ENCODE measurements at regions not wholly inside any gene's neighbourhood (a gene's known extent, or its start where the extent isn't known, plus 50 kb on each side); places are given as distances from the start of the nearest gene placed in this dataset.
"Not testable (repeated sequence)": the region's sequence is repeated elsewhere in the genome, so short reads cannot be mapped to it uniquely, and the experiment has no call there.

DNA sequence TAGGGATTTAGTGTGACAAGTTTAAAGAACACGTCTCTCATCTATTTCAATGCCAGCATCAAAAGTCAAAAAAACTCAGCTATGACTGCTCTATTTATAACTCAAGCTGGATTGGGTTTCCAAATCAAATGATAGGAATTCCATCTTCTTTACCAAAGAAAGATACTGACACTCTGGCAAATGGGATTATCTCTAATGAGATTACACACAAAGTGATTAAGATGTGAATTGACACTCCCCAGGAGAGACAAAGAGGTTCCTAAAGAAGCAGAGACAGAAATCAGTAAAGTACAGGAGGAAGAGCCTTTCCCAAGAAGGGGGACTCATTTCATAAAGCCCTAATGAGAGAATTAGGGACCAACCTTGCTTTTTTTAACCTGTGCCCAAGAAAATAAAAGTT, 92.1 kb downstream of the ID4 start:
- no peak for DNase-seq
- no peak for ATAC-seq
- Histone ChIP-seq H3K36me3 (no peaks in the 10 kb centered on the region), H3K4me3 (no peak overlapping the region), H3K9me3 (no peaks in the 10 kb centered on the region), H3K4me1 (no peaks in the 10 kb centered on the region), H3K27ac (no peak overlapping the region), H3K27me3 (peaks cover 0 to 18% (median 4%) of the 10 kb centered on the region in 7 donors)
- TF ChIP-seq, protein P1, sequence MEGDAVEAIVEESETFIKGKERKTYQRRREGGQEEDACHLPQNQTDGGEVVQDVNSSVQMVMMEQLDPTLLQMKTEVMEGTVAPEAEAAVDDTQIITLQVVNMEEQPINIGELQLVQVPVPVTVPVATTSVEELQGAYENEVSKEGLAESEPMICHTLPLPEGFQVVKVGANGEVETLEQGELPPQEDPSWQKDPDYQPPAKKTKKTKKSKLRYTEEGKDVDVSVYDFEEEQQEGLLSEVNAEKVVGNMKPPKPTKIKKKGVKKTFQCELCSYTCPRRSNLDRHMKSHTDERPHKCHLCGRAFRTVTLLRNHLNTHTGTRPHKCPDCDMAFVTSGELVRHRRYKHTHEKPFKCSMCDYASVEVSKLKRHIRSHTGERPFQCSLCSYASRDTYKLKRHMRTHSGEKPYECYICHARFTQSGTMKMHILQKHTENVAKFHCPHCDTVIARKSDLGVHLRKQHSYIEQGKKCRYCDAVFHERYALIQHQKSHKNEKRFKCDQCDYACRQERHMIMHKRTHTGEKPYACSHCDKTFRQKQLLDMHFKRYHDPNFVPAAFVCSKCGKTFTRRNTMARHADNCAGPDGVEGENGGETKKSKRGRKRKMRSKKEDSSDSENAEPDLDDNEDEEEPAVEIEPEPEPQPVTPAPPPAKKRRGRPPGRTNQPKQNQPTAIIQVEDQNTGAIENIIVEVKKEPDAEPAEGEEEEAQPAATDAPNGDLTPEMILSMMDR (IDR thresholded peaks at IDR 0.05), result no peak
- WGBS, 2 donors, result 17 to 35% methylated on average over 1 of the region's 1 CpG
- intact Hi-C loops (cut with DNase I), result no loop called here

DNA sequence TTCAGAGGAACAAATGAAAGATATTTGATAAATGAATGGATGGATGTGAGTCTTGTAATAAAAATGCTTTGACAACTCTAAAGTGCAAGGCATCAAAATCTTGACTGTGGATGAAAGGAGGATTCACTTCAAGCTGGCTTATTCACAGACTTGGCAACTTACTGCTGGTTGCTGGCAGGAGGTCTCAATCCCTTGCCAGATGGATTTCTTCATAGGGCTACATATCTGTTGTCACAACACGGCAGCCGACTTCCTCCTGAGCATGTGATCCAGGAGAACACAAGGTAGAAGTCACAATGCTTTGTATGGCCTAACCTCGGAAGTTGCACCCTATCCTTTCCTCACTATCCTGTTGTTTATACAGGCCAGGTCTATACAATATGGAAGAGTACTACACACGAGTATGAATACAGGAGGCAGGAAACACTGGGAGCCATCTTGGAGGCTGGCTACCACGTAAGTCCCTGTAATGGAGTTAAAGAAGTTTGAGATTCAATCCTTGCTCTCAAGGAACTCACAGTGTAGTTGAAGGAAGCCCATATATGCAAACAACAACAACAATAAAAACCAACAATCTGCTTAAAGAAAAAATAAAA, 97.9 kb downstream of the ID4 start:
- H3K27ac ChIP-seq, result no peak overlapping the region
- 68 to 77% methylated on average over 5 of the region's 5 CpGs for WGBS, 2 donors
- H3K4me3 ChIP-seq, result no peak overlapping the region
- intact Hi-C loops (cut with DNase I), result no loop called here
- H3K9me3 ChIP-seq, result peaks cover 0 to 7% (median 0%) of the 10 kb centered on the region in 11 donors
- ATAC-seq (no peak), DNase-seq (no peak)
- peaks cover 0 to 4% (median 0%) of the 10 kb centered on the region in 7 donors for H3K27me3 ChIP-seq
- TF ChIP-seq, protein P1 (IDR thresholded peaks at IDR 0.05), result no peak
- H3K4me1 ChIP-seq, result no peaks in the 10 kb centered on the region
- no peaks in the 10 kb centered on the region for H3K36me3 ChIP-seq

DNA sequence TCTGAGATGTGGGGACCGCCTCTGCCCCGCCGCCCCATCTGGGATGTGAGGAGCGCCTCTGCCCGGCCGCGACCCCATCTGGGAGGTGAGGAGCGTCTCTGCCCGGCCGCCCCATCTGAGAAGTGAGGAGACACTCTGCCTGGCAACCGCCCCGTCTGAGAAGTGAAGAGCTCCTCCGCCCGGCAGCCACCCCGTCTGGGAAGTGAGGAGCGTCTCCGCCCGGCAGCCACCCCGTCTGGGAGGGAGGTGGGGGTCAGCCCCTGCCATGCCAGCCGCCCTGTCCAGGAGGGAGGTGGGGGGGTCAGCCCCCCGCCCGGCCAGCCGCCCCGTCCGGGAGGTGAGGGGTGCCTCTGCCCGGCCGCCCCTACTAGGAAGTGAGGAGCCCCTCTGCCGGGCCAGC, 102.2 kb downstream of the ID4 start:
- H3K4me3 ChIP-seq; H3K27me3 ChIP-seq; H3K9me3 ChIP-seq; DNase-seq; H3K27ac ChIP-seq; H3K36me3 ChIP-seq; ATAC-seq; H3K4me1 ChIP-seq; intact Hi-C loops (cut with DNase I): not testable (repeated sequence)
- 95 to 98% methylated on average over 18 to 28 of the region's 28 CpGs for WGBS, 2 donors

DNA sequence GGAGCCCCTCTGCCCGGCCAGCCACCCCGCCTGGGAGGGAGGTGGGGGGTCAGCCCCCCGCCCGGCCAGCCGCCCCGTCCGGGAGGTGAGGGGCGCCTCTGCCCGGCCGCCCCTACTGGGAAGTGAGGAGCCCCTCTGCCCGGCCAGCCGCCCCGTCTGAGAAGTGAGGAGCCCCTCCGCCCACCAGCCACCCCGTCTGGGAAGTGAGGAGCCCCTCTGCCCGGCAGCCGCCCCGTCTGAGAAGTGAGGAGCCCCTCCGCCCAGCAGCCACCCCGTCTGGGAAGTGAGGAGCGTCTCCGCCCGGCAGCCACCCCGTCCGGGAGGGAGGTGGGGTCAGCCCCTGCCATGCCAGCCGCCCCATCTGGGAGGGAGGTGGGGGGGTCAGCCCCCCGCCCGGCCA, 102.8 kb downstream of the ID4 start:
- H3K4me3 ChIP-seq; H3K4me1 ChIP-seq; H3K27me3 ChIP-seq; H3K36me3 ChIP-seq; DNase-seq; intact Hi-C loops (cut with DNase I); ATAC-seq; H3K9me3 ChIP-seq; H3K27ac ChIP-seq: not testable (repeated sequence)
- WGBS, 2 donors, result 94 to 96% methylated on average over 16 to 23 of the region's 28 CpGs

DNA sequence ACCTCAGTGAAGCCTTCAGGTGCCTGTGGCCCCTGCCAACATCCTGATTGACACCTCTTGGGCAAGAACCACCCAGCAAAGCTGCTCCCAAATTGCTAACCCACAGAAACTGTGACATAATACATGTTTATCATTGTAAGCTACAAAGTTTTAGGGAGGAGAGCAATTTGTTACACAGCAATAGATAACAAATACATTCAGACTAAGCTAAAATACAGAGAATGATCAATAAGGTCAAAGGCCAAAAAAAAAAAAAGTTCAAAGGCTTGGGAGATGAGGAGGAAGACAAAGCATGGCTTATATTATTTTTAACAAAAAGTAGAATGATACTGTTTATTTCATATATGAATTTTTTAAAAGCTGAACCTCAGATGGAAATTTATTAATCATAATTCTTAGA, 105.9 kb downstream of the ID4 start:
- no peaks in the 10 kb centered on the region for H3K27me3 ChIP-seq
- H3K27ac ChIP-seq, result no peak overlapping the region
- TF ChIP-seq, protein P1 (IDR thresholded peaks at IDR 0.05), result no peak
- no peak for ATAC-seq
- H3K36me3 ChIP-seq, result no peaks in the 10 kb centered on the region
- no peak overlapping the region for H3K4me3 ChIP-seq
- no peaks in the 10 kb centered on the region for H3K4me1 ChIP-seq
- no peak for DNase-seq
- H3K9me3 ChIP-seq, result no peaks in the 10 kb centered on the region
- intact Hi-C loops (cut with DNase I), result no loop called here
